Nephron progenitor cell (in vitro differentiated cells): ENCODE measurements at regions not wholly inside any gene's neighbourhood (a gene's known extent, or its start where the extent isn't known, plus 50 kb on each side); places are given as distances from the start of the nearest gene placed in this dataset.

Experiments used
- DNase-seq: peaks from one replicate; pipeline ENCODE4 v3.0.0; 2021
- H3K27ac Mint-ChIP-seq: 2 replicates; pipeline ENCODE4 v1.8.0; 2021; ENCODE audit warnings: mild to moderate bottlenecking, moderate library complexity, mixed read lengths
- H3K27me3 Mint-ChIP-seq: 2 replicates; pipeline ENCODE4 v1.8.0; 2021; ENCODE audit warnings: mild to moderate bottlenecking, low read depth, mixed read lengths; ENCODE audit not compliant: poor library complexity
- H3K36me3 Mint-ChIP-seq: 2 replicates; pipeline ENCODE4 v1.8.0; 2021; ENCODE audit warnings: low read depth, mixed read lengths
- H3K4me1 Mint-ChIP-seq: 2 replicates; pipeline ENCODE4 v1.8.0; 2021; ENCODE audit warnings: mixed read lengths
- H3K4me3 Mint-ChIP-seq: 2 replicates; pipeline ENCODE4 v1.8.0; 2021; ENCODE audit warnings: mild to moderate bottlenecking, moderate library complexity, mixed read lengths
- H3K9me3 Mint-ChIP-seq: 2 replicates; pipeline ENCODE4 v1.8.0; 2021; ENCODE audit warnings: mild to moderate bottlenecking, moderate library complexity, mixed read lengths
- CTCF ChIP-seq: fragments of 200-600 bp; sonication (generic); IDR thresholded peaks from 2 replicates; pipeline ENCODE4 v1.5.0; 2021; ENCODE audit warnings: antibody characterized with exemption

- no peak for TF ChIP-seq CTCF
- Mint-ChIP-seq H3K27me3 (no peaks in the 10 kb centered on the region), H3K4me1 (no peaks in the 10 kb centered on the region), H3K36me3 (no peaks in the 10 kb centered on the region), H3K27ac (no peak overlapping the region), H3K9me3 (no peaks in the 10 kb centered on the region), H3K4me3 (no peak overlapping the region)
- DNase-seq: no peak
Measured at GRCh38 chr12:84247931-84248330, 664.7 kb downstream of the SLC6A15 start.

GRCh38 chr12:84243686-84244085, 668.9 kb downstream of the SLC6A15 start:
- Mint-ChIP-seq H3K27ac (no peak overlapping the region), H3K4me1 (no peaks in the 10 kb centered on the region), H3K27me3 (no peaks in the 10 kb centered on the region), H3K36me3 (no peaks in the 10 kb centered on the region), H3K4me3 (no peak overlapping the region), H3K9me3 (no peaks in the 10 kb centered on the region)
- no peak for TF ChIP-seq CTCF
- no peak for DNase-seq

GRCh38 chr12:84222841-84223240, 689.8 kb downstream of the SLC6A15 start:
- no peaks in the 10 kb centered on the region for H3K4me1 Mint-ChIP-seq
- no peak overlapping the region for H3K27ac Mint-ChIP-seq
- no peak for DNase-seq
- TF ChIP-seq CTCF: no peak
- H3K9me3 Mint-ChIP-seq: no peaks in the 10 kb centered on the region
- no peaks in the 10 kb centered on the region for H3K27me3 Mint-ChIP-seq
- H3K36me3 Mint-ChIP-seq: no peaks in the 10 kb centered on the region
- no peak overlapping the region for H3K4me3 Mint-ChIP-seq

- TF ChIP-seq CTCF: no peak
- Mint-ChIP-seq H3K4me1 (no peaks in the 10 kb centered on the region), H3K27ac (no peak overlapping the region), H3K9me3 (peaks cover 3% of the 10 kb centered on the region), H3K27me3 (no peaks in the 10 kb centered on the region), H3K36me3 (no peaks in the 10 kb centered on the region), H3K4me3 (no peak overlapping the region)
- no peak for DNase-seq
Measured at GRCh38 chr12:84218406-84218805, 694.2 kb downstream of the SLC6A15 start.

GRCh38 chr12:84201976-84202375, 710.6 kb downstream of the SLC6A15 start:
- DNase-seq: peak; percentile 38
- peak overlapping the region; percentile 26 for H3K27ac Mint-ChIP-seq
- no peaks in the 10 kb centered on the region for H3K27me3 Mint-ChIP-seq
- peaks cover 14% of the 10 kb centered on the region for H3K4me1 Mint-ChIP-seq
- no peak for TF ChIP-seq CTCF
- H3K36me3 Mint-ChIP-seq: no peaks in the 10 kb centered on the region
- no peak overlapping the region for H3K4me3 Mint-ChIP-seq
- peaks cover 11% of the 10 kb centered on the region for H3K9me3 Mint-ChIP-seq

GRCh38 chr12:84198294-84198946, 714.2 kb downstream of the SLC6A15 start:
- peaks cover 14% of the 10 kb centered on the region for H3K4me1 Mint-ChIP-seq
- H3K9me3 Mint-ChIP-seq: peaks cover 27% of the 10 kb centered on the region
- H3K27me3 Mint-ChIP-seq: peaks cover 3% of the 10 kb centered on the region
- no peak overlapping the region for H3K4me3 Mint-ChIP-seq
- no peak for DNase-seq
- TF ChIP-seq CTCF: no peak
- H3K27ac Mint-ChIP-seq: no peak overlapping the region
- H3K36me3 Mint-ChIP-seq: no peaks in the 10 kb centered on the region
